HG02870 (cell line): ENCODE measurements at regions not wholly inside any gene's neighbourhood (a gene's known extent, or its start where the extent isn't known, plus 50 kb on each side); places are given as distances from the start of the nearest gene placed in this dataset.
A peak's percentile ranks its signal among the peaks of the same experiment; 100 is the strongest.
"Not testable (repeated sequence)": the region's sequence is repeated elsewhere in the genome, so short reads cannot be mapped to it uniquely, and the experiment has no call there.

Source experiments
- ATAC-seq: cut with Tn5 transposase; IDR thresholded peaks from one replicate; pipeline ENCODE4 v1.9.1; 2021; ENCODE audit warnings: mild to moderate bottlenecking, moderate library complexity; ENCODE audit not compliant: unreplicated experiment

GRCh38 chr2:184394642-184395041, 203.7 kb upstream of the ZNF804A start:
- ATAC-seq: no peak

GRCh38 chr2:184402381-184402780, 195.9 kb upstream of the ZNF804A start:
- no peak for ATAC-seq

DNA sequence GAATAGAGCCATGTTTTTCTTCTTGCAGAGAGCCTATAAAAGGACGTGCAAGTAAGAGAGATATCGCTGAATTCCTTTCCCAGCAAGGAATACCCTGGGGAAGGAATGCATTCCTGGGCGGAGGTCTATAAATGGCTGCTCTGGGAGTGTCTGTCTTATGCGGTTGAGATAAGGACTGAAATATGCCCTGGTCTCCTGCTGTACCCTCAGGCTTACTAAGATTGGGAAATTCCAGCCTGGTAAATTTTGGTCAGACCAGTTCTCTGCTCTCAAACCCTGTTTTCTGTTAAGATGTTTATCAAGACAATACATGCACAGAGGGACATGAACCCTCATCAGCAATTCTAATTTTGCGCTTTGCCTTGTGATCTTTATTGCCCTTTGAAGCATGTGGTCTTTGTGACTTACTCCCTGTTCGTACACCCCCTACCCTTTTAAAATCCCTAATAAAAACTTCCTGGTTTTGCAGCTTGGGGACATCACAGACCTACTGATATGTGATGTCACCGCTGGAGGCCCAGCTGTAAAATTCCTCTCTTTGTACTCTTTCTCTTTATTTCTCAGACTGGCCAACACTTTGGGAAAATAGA, 191.2 kb upstream of the ZNF804A start:
- not testable (repeated sequence) for ATAC-seq

- no peak for ATAC-seq
Observed at GRCh38 chr2:184410160-184410559, 188.2 kb upstream of the ZNF804A start.

DNA sequence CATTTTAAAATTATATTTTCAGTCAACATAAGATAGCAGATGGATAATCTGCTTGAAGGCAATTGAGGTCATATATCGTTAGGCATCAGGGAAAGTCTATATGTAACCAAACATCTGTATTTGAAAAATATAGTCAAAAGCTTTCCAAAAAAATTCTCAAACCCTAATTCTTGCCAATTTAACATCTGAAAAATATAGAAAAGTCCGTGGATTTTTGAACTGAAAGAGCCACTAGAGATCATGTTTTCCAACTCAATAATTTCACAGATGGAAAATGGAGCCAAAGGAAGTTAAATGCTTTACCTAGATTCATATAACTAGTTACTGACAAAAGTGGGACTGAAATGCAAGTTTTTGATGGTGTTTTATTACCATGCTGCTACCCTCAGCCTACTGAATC, 185.1 kb upstream of the ZNF804A start:
- ATAC-seq: no peak

GRCh38 chr2:184413671-184414229, 184.6 kb upstream of the ZNF804A start:
- no peak for ATAC-seq

- ATAC-seq: no peak
Observed at GRCh38 chr2:184416146-184416913, 182.0 kb upstream of the ZNF804A start.

- no peak for ATAC-seq
Observed at GRCh38 chr2:184419744-184420143, 178.6 kb upstream of the ZNF804A start.

DNA sequence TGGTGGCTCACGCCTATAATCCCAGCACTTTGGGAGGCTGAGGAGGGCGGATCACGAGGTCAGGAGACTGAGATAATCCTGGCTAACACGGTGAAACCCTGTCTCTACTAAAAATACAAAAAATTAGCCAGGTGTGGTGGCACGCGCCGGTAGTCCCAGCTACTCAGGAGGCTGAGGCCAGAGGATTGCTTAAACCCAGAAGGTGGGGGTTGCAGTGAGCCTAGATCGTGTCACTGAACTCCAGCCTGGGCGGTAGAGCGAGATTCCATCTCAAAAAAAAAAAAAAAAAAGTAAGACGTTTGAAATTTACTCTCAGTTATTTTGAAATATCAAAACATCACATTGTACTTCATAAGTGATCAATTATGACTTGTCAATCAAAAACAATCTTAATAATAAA, 176.9 kb upstream of the ZNF804A start:
- not testable (repeated sequence) for ATAC-seq

- peak; percentile 31 for ATAC-seq
Observed at GRCh38 chr2:184425083-184425482, 173.2 kb upstream of the ZNF804A start.

GRCh38 chr2:184444217-184444616, 154.1 kb upstream of the ZNF804A start:
- peak; percentile 99 for ATAC-seq

- ATAC-seq: peak; percentile 31
Observed at GRCh38 chr2:184444623-184445223, 153.6 kb upstream of the ZNF804A start.

- ATAC-seq: no peak
Observed at GRCh38 chr2:184449760-184450159, 148.6 kb upstream of the ZNF804A start.

- ATAC-seq: peak; percentile 35
Observed at GRCh38 chr2:184452907-184453306, 145.4 kb upstream of the ZNF804A start.

DNA sequence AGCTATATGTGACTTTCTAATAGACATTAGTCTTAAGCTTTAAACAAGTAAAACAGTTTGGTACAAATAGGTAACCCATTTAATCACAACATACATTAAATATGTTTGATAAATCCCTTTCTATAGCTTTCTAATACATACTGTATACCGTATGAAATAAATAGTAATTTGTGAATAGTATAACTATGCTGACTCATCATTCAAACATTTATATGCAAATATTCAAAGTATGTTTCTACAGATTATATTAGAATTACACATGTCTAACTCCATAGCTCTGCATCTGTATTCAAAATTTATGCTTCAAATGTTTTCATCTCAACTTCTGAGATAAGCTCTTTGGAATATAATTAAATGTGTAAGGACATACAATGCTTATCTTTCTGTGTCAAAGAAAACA, 142.7 kb upstream of the ZNF804A start:
- no peak for ATAC-seq

- ATAC-seq: not testable (repeated sequence)
Observed at GRCh38 chr2:184456693-184457092, 141.6 kb upstream of the ZNF804A start.

DNA sequence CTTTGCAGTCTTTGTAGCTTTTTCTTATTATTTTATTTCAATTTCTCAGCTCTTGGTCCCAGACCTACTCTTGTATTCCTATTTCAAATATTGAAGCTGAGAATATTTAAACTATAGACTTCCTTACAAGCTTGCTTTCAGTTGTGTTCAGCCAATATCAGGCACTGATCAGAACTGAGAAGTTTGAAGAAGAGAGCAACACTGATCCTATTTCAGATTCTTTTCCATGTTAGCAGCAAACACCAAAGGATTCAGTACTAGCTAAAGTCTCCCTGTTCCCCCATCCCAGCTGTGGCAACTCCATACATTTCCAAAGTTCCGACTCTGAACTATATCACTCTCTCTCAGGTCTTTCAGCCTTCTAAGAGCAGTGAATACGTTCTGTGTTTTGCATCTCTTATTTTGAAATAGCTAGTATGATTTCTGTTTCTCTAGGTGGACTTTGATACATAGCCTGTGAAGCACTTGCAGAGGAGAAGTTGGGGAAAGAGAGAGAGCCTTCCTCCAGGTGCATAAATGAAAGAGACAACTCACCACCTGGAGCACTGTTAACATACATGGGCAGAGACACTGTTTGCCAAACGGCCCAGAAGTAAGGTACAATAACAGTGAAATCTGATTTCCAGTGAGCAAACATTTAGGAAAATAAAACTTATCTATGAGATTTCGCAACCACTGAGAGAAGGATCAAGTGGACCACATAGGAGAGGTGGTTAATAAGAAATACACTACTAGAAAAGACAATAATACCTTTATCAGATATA, 135.0 kb upstream of the ZNF804A start:
- no peak for ATAC-seq

GRCh38 chr2:184463866-184464248, 134.5 kb upstream of the ZNF804A start:
- no peak for ATAC-seq

GRCh38 chr2:184468826-184469225, 129.5 kb upstream of the ZNF804A start:
- ATAC-seq: no peak

DNA sequence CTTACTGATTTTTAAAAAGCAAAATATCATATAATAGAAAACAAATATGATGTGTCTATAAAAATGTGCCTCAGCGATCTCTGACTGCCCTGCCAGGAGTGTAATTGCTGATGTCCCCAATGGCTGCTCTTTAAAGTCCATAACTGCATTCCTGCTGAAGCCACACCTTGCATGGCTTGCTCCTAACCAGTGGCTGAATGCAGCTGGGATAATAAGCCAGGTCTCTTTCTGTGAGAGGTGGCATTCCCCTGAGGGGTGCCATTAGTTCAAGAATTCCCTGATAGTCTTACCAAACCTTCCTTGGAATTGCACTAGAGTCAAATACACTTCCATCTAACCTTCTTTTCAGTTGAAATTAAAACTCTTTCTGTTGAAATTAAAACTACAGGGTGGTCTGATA, 125.8 kb upstream of the ZNF804A start:
- ATAC-seq: no peak

DNA sequence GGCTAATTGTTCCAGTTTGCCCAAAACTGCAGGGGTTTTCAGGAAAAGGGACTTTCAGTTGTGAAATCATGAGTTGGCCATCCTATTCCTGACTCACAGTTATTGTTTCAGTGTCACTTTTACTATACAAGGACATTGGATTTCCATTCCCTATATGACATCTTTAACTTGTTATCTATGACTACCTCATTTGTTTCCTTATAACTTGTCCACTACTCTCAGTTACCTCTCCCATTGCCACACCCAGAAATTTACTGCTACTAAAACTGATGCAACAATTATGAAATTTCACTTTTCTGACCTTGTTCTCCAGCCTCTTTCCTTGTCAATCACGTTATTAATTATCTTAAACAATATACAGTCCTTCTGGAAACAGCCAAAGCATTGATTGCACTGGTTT, 116.5 kb upstream of the ZNF804A start:
- no peak for ATAC-seq
